H1 (cell line): ENCODE measurements at regions not wholly inside any gene's neighbourhood (a gene's known extent, or its start where the extent isn't known, plus 50 kb on each side); places are given as distances from the start of the nearest gene placed in this dataset.

ENCODE experiments used
- CTCF ChIA-PET: fragments of 300-600 bp; sonication (Branson Sonifier 250); formaldehyde crosslinking; loops from one replicate; lab custom pipeline; 2021; ENCODE audit not compliant: partially characterized antibody; lab: Charles Lee
- POLR2A ChIA-PET: fragments of 300-600 bp; sonication (Branson Sonifier 250); formaldehyde crosslinking; loops from one replicate; lab custom pipeline; 2021; ENCODE audit warnings: inconsistent platforms; ENCODE audit not compliant: partially characterized antibody; lab: Charles Lee
- DNase-seq, 2 experiments: peaks; one replicate each; pipeline versions ENCODE4 v3.0.0 to v3.0.0-alpha.2; 2010 to 2022; ENCODE audit warnings: low spot score in 2 of 2, low read depth in 1 of 2, mixed read lengths in 1 of 2
- FAIRE-seq: peaks from 2 replicates; lab custom pipeline; 2011; peaks lifted over from hg19 to GRCh38; lab: Jason Lieb, UNC
- H2AFZ ChIP-seq: 2 replicates; pipeline ENCODE4 v1.8.1; 2012; ENCODE audit warnings: low read length, inconsistent platforms
- H2AK5ac ChIP-seq: 2 replicates; pipeline ENCODE4 v1.6.1; 2013; ENCODE audit warnings: low read depth, low read length
- H2BK120ac ChIP-seq: replicated peaks from 2 replicates; pipeline ENCODE3; 2013; ENCODE audit warnings: low read depth, low read length, inconsistent platforms
- H2BK12ac ChIP-seq: 2 replicates; pipeline ENCODE4 v1.6.1; 2013; ENCODE audit warnings: low read depth, low read length
- H2BK15ac ChIP-seq: 2 replicates; pipeline ENCODE4 v1.6.1; 2013; ENCODE audit warnings: low read length
- H2BK20ac ChIP-seq: 2 replicates; pipeline ENCODE4 v1.6.1; 2013; ENCODE audit warnings: low read length
- H2BK5ac ChIP-seq: 2 replicates; pipeline ENCODE4 v1.6.1; 2013; ENCODE audit warnings: low read depth, low read length
- H3K14ac ChIP-seq: 2 replicates; pipeline ENCODE4 v1.6.1; 2013; ENCODE audit warnings: inconsistent platforms; ENCODE audit not compliant: insufficient read length
- H3K18ac ChIP-seq: 2 replicates; pipeline ENCODE4 v1.6.1; 2013; ENCODE audit warnings: low read length; ENCODE audit errors: extremely low read depth
- H3K23ac ChIP-seq: 2 replicates; pipeline ENCODE4 v1.6.1; 2013; ENCODE audit warnings: inconsistent platforms; ENCODE audit not compliant: insufficient read length
- H3K23me2 ChIP-seq: 2 replicates; pipeline ENCODE4 v1.6.1; 2013; ENCODE audit warnings: low read depth, low read length
- H3K27ac ChIP-seq: 2 replicates; pipeline ENCODE4 v1.6.1; 2011; ENCODE audit warnings: low read depth, low read length, inconsistent platforms
- H3K27me3 ChIP-seq, 4 experiments: replicated peaks in 1 of 4; 1 replicate in 1 of 4; 2 replicates in 3 of 4; pipeline versions ENCODE4 v1.6.1 to v1.8.1; 2011 to 2013; ENCODE audit warnings: low read length in 3 of 4, mild to moderate bottlenecking in 3 of 4, inconsistent platforms in 2 of 4, mixed read lengths in 2 of 4, moderate library complexity in 1 of 4; ENCODE audit not compliant: control insufficient read depth in 3 of 4, insufficient read depth in 3 of 4; ENCODE audit errors: extremely low read depth in 1 of 4
- H3K36me3 ChIP-seq, 4 experiments: 2 replicates each; pipeline versions ENCODE4 v1.6.1 to v1.8.1; 2011 to 2013; ENCODE audit warnings: mild to moderate bottlenecking in 4 of 4, low read length in 3 of 4, moderate library complexity in 2 of 4, control low read depth in 1 of 4, inconsistent platforms in 1 of 4; ENCODE audit not compliant: insufficient read depth in 4 of 4, control insufficient read depth in 2 of 4
- H3K4ac ChIP-seq: replicated peaks from 2 replicates; pipeline ENCODE3; 2013; ENCODE audit warnings: low read length, low read depth, mixed read lengths, inconsistent platforms; ENCODE audit not compliant: insufficient read length
- H3K4me1 ChIP-seq, 4 experiments: replicated peaks in 1 of 4; 1 replicate in 1 of 4; 2 replicates in 3 of 4; pipeline versions ENCODE4 v1.6.1 to v1.8.1; 2011 to 2013; ENCODE audit warnings: low read length in 3 of 4, inconsistent platforms in 2 of 4, mixed read lengths in 1 of 4; ENCODE audit not compliant: insufficient read depth in 4 of 4, control insufficient read depth in 3 of 4
- H3K4me2 ChIP-seq, 2 experiments: 2 replicates each; pipeline versions ENCODE4 v1.6.1 to v1.8.1; 2011 to 2013; ENCODE audit warnings: low read depth in 2 of 2, low read length in 2 of 2, control low read depth in 1 of 2, inconsistent platforms in 1 of 2, mild to moderate bottlenecking in 1 of 2; ENCODE audit not compliant: insufficient read depth in 1 of 2
- H3K4me3 ChIP-seq, 4 experiments: fragments of 200-600, 300-600 bp in 1 of 4; sonication (generic), shearing (Covaris generic), sonication (Bioruptor Twin) in 1 of 4; 2 replicates each; pipeline versions ENCODE4 v1.5.1 to v1.8.1; 2011 to 2016; ENCODE audit warnings: low read length in 4 of 4, low read depth in 3 of 4, control low read depth in 2 of 4, inconsistent platforms in 2 of 4, mild to moderate bottlenecking in 2 of 4, mixed read lengths in 1 of 4, moderate library complexity in 1 of 4; ENCODE audit not compliant: insufficient read depth in 2 of 4; ENCODE audit errors: extremely low read depth in 1 of 4
- H3K56ac ChIP-seq: replicated peaks from 2 replicates; pipeline ENCODE3; 2013; ENCODE audit warnings: low read depth, mild to moderate bottlenecking, mixed read lengths, low read length, inconsistent platforms; ENCODE audit not compliant: insufficient read length
- H3K79me1 ChIP-seq: 2 replicates; pipeline ENCODE4 v1.6.1; 2013; ENCODE audit warnings: low read depth, low read length, control low read depth
- H3K79me2 ChIP-seq, 2 experiments: 2 replicates each; pipeline versions ENCODE4 v1.6.1 to v1.8.1; 2012 to 2013; ENCODE audit warnings: low read length in 2 of 2, mild to moderate bottlenecking in 2 of 2, inconsistent platforms in 1 of 2; ENCODE audit not compliant: insufficient read depth in 2 of 2, control insufficient read depth in 1 of 2
- H3K9ac ChIP-seq, 4 experiments: replicated peaks in 1 of 4; 1 replicate in 1 of 4; 2 replicates in 3 of 4; pipeline versions ENCODE4 v1.6.1 to v1.8.1; 2011 to 2013; ENCODE audit warnings: low read depth in 3 of 4, low read length in 3 of 4, control low read depth in 2 of 4, mild to moderate bottlenecking in 2 of 4, moderate library complexity in 2 of 4, inconsistent platforms in 1 of 4; ENCODE audit errors: extremely low read depth in 1 of 4
- H3K9me3 ChIP-seq, 2 experiments: 2 replicates each; pipeline versions ENCODE4 v1.6.1 to v1.8.1; 2012 to 2013; ENCODE audit warnings: mild to moderate bottlenecking in 2 of 2, moderate library complexity in 2 of 2, control low read depth in 1 of 2, inconsistent platforms in 1 of 2, low read depth in 1 of 2, low read length in 1 of 2, mixed read lengths in 1 of 2; ENCODE audit not compliant: insufficient read depth in 2 of 2
- H4K20me1 ChIP-seq, 2 experiments: replicated peaks in 1 of 2; 2 replicates each; pipeline versions ENCODE3 to v1.8.1; 2011 to 2013; ENCODE audit warnings: inconsistent platforms in 2 of 2, low read length in 2 of 2, mild to moderate bottlenecking in 1 of 2; ENCODE audit not compliant: insufficient read depth in 2 of 2, control insufficient read depth in 1 of 2
- H4K5ac ChIP-seq: 2 replicates; pipeline ENCODE4 v1.6.1; 2013; ENCODE audit warnings: low read length, low read depth, mixed read lengths, inconsistent platforms; ENCODE audit not compliant: insufficient read length
- H4K8ac ChIP-seq: 2 replicates; pipeline ENCODE4 v1.8.0; 2013; ENCODE audit warnings: mild to moderate bottlenecking, moderate library complexity, low read length, inconsistent platforms; ENCODE audit not compliant: insufficient read depth; ENCODE audit errors: extremely low read depth
- H4K91ac ChIP-seq: replicated peaks from 2 replicates; pipeline ENCODE3; 2013; ENCODE audit warnings: low read length, mixed read lengths, inconsistent platforms; ENCODE audit not compliant: insufficient read length
- CREB1 ChIP-seq: IDR thresholded peaks from 2 replicates; pipeline ENCODE4 v1.6.1; 2012; ENCODE audit warnings: inconsistent platforms
- KDM5A ChIP-seq: fragments of 200-600 bp; IDR thresholded peaks from 2 replicates; pipeline ENCODE4 v1.7.1; 2012; ENCODE audit warnings: mild to moderate bottlenecking, low read length, inconsistent platforms, mixed read lengths
- POU5F1 ChIP-seq: IDR thresholded peaks from 2 replicates; pipeline ENCODE4 v1.6.1; 2011; ENCODE audit warnings: low read depth, mild to moderate bottlenecking, low read length, moderate library complexity
- RXRA ChIP-seq: IDR thresholded peaks from 2 replicates; pipeline ENCODE4 v1.6.1; 2011; ENCODE audit warnings: low read depth, mild to moderate bottlenecking, low read length, moderate library complexity; ENCODE audit not compliant: insufficient read depth
- SIX5 ChIP-seq: IDR thresholded peaks from 2 replicates; pipeline ENCODE4 v1.6.1; 2011; ENCODE audit warnings: mild to moderate bottlenecking, low read depth, low read length
- SP1 ChIP-seq: IDR thresholded peaks from 2 replicates; pipeline ENCODE4 v1.6.1; 2011; ENCODE audit warnings: low read depth, low read length
- SP4 ChIP-seq: IDR thresholded peaks from 2 replicates; pipeline ENCODE4 v1.6.1; 2012; ENCODE audit warnings: low read length, inconsistent platforms
- SUZ12 ChIP-seq: fragments of 200-600 bp; sonication (generic); IDR thresholded peaks from 2 replicates; pipeline ENCODE4 v1.6.1; 2012; ENCODE audit warnings: mild to moderate bottlenecking, inconsistent platforms, low read length, moderate library complexity, mixed read lengths

GRCh38 chr1:209074575-209075250 lies 508.8 kb upstream of the CAMK1G start:
- H3K79me2 ChIP-seq: no peaks in the 10 kb centered on the region
- ChIA-PET POLR2A (no interaction called here), CTCF (interaction anchor here (0.7 to 1.5 kb wide), 3 partner anchors 29 to 172 kb away, joined by 3 read pairs; no protein-coding TSS in a partner anchor)
- H3K36me3 ChIP-seq: no peaks in the 10 kb centered on the region
- H3K79me1 ChIP-seq: no peaks in the 10 kb centered on the region
- DNase-seq: no peak
- H4K20me1 ChIP-seq: no peaks in the 10 kb centered on the region
- no peaks in the 10 kb centered on the region for H3K9me3 ChIP-seq
- no peak overlapping the region for H3K14ac ChIP-seq
- H3K23ac ChIP-seq: no peak overlapping the region
- no peaks in the 10 kb centered on the region for H3K4me1 ChIP-seq
- no peak overlapping the region for H3K4me3 ChIP-seq
- H2BK12ac ChIP-seq: no peak overlapping the region
- H2BK120ac ChIP-seq: no peak overlapping the region
- no peak overlapping the region for H3K56ac ChIP-seq
- H3K4me2 ChIP-seq: no peak overlapping the region
- H2BK5ac ChIP-seq: no peak overlapping the region
- no peak overlapping the region for H4K91ac ChIP-seq
- H3K27me3 ChIP-seq: no peaks in the 10 kb centered on the region
- no peak overlapping the region for H4K5ac ChIP-seq
- H3K27ac ChIP-seq: no peak overlapping the region
- no peak overlapping the region for H2AFZ ChIP-seq
- no peaks in the 10 kb centered on the region for H3K23me2 ChIP-seq
- H4K8ac ChIP-seq: no peak overlapping the region
- H3K18ac ChIP-seq: no peak overlapping the region
- no peak overlapping the region for H3K4ac ChIP-seq
- TF ChIP-seq SP4: no peak
- no peak for TF ChIP-seq POU5F1
- no peak for TF ChIP-seq SIX5
- TF ChIP-seq SP1: no peak
- TF ChIP-seq KDM5A: no peak
- no peak for TF ChIP-seq RXRA
- TF ChIP-seq SUZ12: no peak
- TF ChIP-seq CREB1: no peak
- TF ChIP-seq, all 59 proteins: peak for 0
- H2BK15ac ChIP-seq: no peak overlapping the region
- FAIRE-seq: no peak
- H2AK5ac ChIP-seq: no peak overlapping the region
- H3K9ac ChIP-seq: no peak overlapping the region
- no peak overlapping the region for H2BK20ac ChIP-seq
